Astrocyte (in vitro differentiated cells and primary cell): ENCODE measurements at regions not wholly inside any gene's neighbourhood (a gene's known extent, or its start where the extent isn't known, plus 50 kb on each side); places are given as distances from the start of the nearest gene placed in this dataset.

Source experiments
- DNase-seq: peaks from one replicate; pipeline ENCODE4 v3.0.0-alpha.2; 2010; ENCODE audit warnings: low read depth
- FAIRE-seq: peaks from 2 replicates; lab custom pipeline; 2011; peaks lifted over from hg19 to GRCh38; lab: Jason Lieb, UNC
- H2AFZ ChIP-seq: 2 replicates; pipeline ENCODE4 v1.6.0; 2012; ENCODE audit warnings: low read depth, low read length, inconsistent platforms
- H3K27ac ChIP-seq: 2 replicates; pipeline ENCODE4 v1.5.1; 2011; ENCODE audit warnings: low read depth, low read length, inconsistent platforms
- H3K27me3 ChIP-seq: 2 replicates; pipeline ENCODE4 v1.6.0; 2011; ENCODE audit warnings: low read length, inconsistent platforms; ENCODE audit not compliant: insufficient read depth
- H3K36me3 ChIP-seq: 2 replicates; pipeline ENCODE4 v1.5.1; 2011; ENCODE audit warnings: low read length, inconsistent platforms; ENCODE audit not compliant: insufficient read depth
- H3K4me1 ChIP-seq: 2 replicates; pipeline ENCODE4 v1.5.1; 2011; ENCODE audit warnings: low read length, inconsistent platforms; ENCODE audit not compliant: insufficient read depth
- H3K4me2 ChIP-seq: 2 replicates; pipeline ENCODE4 v1.6.0; 2012; ENCODE audit warnings: low read length, inconsistent platforms
- H3K4me3 ChIP-seq: 2 replicates; pipeline ENCODE4 v1.5.1; 2011; ENCODE audit warnings: low read depth, mild to moderate bottlenecking, low read length, inconsistent platforms; ENCODE audit not compliant: insufficient read depth
- H3K79me2 ChIP-seq: 2 replicates; pipeline ENCODE4 v1.6.0; 2012; ENCODE audit warnings: mild to moderate bottlenecking, low read length, inconsistent platforms; ENCODE audit not compliant: insufficient read depth
- H3K9ac ChIP-seq: 2 replicates; pipeline ENCODE4 v1.6.0; 2012; ENCODE audit warnings: mild to moderate bottlenecking, low read length, inconsistent platforms
- H3K9me3 ChIP-seq: 2 replicates; pipeline ENCODE4 v1.5.1; 2012; ENCODE audit warnings: low read depth, mild to moderate bottlenecking, low read length, inconsistent platforms; ENCODE audit not compliant: insufficient read depth
- H4K20me1 ChIP-seq: 2 replicates; pipeline ENCODE4 v1.6.0; 2012; ENCODE audit warnings: low read length, inconsistent platforms; ENCODE audit not compliant: insufficient read depth
- H3K27ac Mint-ChIP-seq: one replicate; pipeline ENCODE4 v1.8.0; 2021; ENCODE audit warnings: mild to moderate bottlenecking, mixed read lengths; ENCODE audit not compliant: unreplicated experiment
- H3K27me3 Mint-ChIP-seq: one replicate; pipeline ENCODE4 v1.8.0; 2021; ENCODE audit warnings: low read depth, mixed read lengths; ENCODE audit not compliant: unreplicated experiment
- H3K36me3 Mint-ChIP-seq: one replicate; pipeline ENCODE4 v1.8.0; 2021; ENCODE audit warnings: low read depth, mixed read lengths; ENCODE audit not compliant: unreplicated experiment
- H3K4me1 Mint-ChIP-seq: one replicate; pipeline ENCODE4 v1.8.0; 2021; ENCODE audit warnings: low read depth, mixed read lengths; ENCODE audit not compliant: unreplicated experiment
- H3K4me3 Mint-ChIP-seq: one replicate; pipeline ENCODE4 v1.8.0; 2021; ENCODE audit warnings: mild to moderate bottlenecking, moderate library complexity, mixed read lengths; ENCODE audit not compliant: unreplicated experiment
- H3K9me3 Mint-ChIP-seq: one replicate; pipeline ENCODE4 v1.8.0; 2021; ENCODE audit warnings: mild to moderate bottlenecking, mixed read lengths; ENCODE audit not compliant: unreplicated experiment
- CTCF ChIP-seq: IDR thresholded peaks from 2 replicates; pipeline ENCODE4 v1.5.1; 2011; ENCODE audit warnings: low read depth, mild to moderate bottlenecking, inconsistent platforms, low read length, moderate library complexity; ENCODE audit not compliant: insufficient read depth
- EZH2 ChIP-seq: IDR thresholded peaks from 2 replicates; pipeline ENCODE4 v1.6.1; 2012; ENCODE audit warnings: mild to moderate bottlenecking, low read length, inconsistent platforms; ENCODE audit not compliant: insufficient read depth

DNA sequence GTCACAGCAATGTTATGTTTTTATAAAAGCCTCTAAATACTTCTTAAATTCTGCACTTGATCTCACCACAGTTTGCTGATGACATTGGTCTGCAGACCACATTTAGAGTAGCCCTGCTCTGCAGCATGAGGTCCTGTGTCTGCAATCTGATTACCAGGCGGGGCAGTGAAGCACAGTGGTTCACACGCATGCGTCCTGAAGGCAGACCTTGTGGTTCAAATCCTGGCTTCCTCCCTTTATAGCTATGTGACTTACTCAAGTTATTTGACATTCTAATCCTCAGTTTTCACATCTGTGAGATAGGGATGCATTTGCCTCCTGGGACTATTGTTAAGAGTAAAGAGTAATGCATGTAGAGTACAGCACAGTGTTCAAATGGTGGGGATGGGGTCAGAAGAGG lies 50.3 kb downstream of the BMAL2 start:
- Histone ChIP-seq H3K36me3 (no peaks in the 10 kb centered on the region), H3K4me2 (no peak overlapping the region), H3K9me3 (no peaks in the 10 kb centered on the region), H2AFZ (no peak overlapping the region), H3K79me2 (no peaks in the 10 kb centered on the region), H3K27ac (no peak overlapping the region), H3K4me3 (no peak overlapping the region), H3K9ac (no peak overlapping the region), H3K27me3 (no peaks in the 10 kb centered on the region), H3K4me1 (peaks cover 4% of the 10 kb centered on the region), H4K20me1 (no peaks in the 10 kb centered on the region)
- no peak overlapping the region for H3K4me3 Mint-ChIP-seq
- H3K36me3 Mint-ChIP-seq = peaks cover 3% of the 10 kb centered on the region
- no peak for DNase-seq
- FAIRE-seq = no peak
- no peaks in the 10 kb centered on the region for H3K27me3 Mint-ChIP-seq
- peaks cover 5% of the 10 kb centered on the region for H3K4me1 Mint-ChIP-seq
- no peak for TF ChIP-seq EZH2
- TF ChIP-seq CTCF = no peak
- H3K9me3 Mint-ChIP-seq = no peaks in the 10 kb centered on the region
- no peak overlapping the region for H3K27ac Mint-ChIP-seq

DNA sequence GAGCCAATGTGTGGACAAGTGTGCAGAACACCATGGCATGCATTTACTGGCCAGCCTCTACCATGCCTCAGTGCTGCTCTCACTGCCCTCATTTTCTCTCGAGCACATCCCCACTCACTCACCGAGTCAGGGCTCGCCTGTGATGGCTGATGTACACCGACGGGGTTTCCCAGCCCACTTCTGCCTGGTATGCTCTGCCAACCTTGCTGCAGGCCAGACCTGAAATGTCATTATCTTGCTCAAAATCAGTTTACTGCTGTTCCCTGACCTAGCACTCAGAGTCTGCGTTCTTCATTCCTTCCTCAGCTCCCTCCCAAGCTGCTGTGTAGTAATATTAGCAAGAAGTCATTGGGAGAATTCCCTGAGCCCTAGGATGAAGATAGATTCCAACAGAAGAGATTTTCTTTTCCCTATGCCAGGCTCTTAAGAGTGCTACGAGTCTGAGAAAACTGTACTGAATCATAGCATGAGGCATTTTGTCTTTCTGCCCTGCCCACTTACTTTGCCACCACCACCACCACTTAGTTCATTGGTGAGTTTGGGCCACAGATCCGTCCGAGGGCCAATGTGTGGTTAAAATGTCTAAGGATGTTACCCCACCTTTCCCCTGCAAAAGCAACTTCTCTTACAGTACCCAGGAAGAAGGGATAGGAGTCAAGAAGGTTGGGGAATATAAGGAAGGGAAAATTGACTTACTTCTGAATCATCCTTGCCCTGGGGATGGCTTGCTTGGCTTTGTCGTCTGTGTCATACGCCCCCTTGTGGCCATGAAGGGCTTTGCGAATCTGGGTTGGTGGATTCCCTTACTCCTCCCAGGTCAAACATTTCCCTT lies 51.0 kb downstream of the BMAL2 start:
- no peaks in the 10 kb centered on the region for H3K27me3 ChIP-seq
- H4K20me1 ChIP-seq = no peaks in the 10 kb centered on the region
- Mint-ChIP-seq H3K36me3 (peaks cover 3% of the 10 kb centered on the region), H3K27ac (no peak overlapping the region), H3K27me3 (no peaks in the 10 kb centered on the region), H3K4me1 (peaks cover 5% of the 10 kb centered on the region), H3K4me3 (no peak overlapping the region), H3K9me3 (no peaks in the 10 kb centered on the region)
- peak; percentile 96 for TF ChIP-seq CTCF
- no peak for TF ChIP-seq EZH2
- H3K27ac ChIP-seq = no peak overlapping the region
- no peak overlapping the region for H3K9ac ChIP-seq
- H3K4me3 ChIP-seq = no peak overlapping the region
- no peaks in the 10 kb centered on the region for H3K36me3 ChIP-seq
- peak; percentile 64 for DNase-seq
- H3K9me3 ChIP-seq = no peaks in the 10 kb centered on the region
- H2AFZ ChIP-seq = peak overlapping the region; percentile 25
- FAIRE-seq = peak; percentile 80
- no peaks in the 10 kb centered on the region for H3K79me2 ChIP-seq
- H3K4me1 ChIP-seq = peaks cover 4% of the 10 kb centered on the region
- peak overlapping the region; percentile 3 for H3K4me2 ChIP-seq

DNA sequence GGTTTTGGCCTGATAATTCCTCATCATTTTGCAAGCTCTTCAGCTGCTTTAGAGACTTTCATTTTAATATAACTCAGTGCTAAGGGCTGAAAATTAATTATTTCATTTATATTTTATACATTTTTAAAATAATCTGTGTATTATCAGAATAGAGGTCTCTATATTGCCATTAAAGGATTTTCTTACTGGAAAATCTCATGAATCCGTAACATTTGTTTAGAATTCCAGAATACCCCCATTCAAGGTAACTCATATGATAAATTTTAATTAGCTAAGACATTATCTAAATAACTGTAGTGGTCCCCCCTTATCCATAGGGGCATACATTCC lies 51.6 kb downstream of the BMAL2 start:
- Histone ChIP-seq H3K79me2 (no peaks in the 10 kb centered on the region), H3K9ac (no peak overlapping the region), H3K9me3 (no peaks in the 10 kb centered on the region), H3K4me2 (no peak overlapping the region), H3K27me3 (no peaks in the 10 kb centered on the region), H3K4me1 (peaks cover 4% of the 10 kb centered on the region), H4K20me1 (no peaks in the 10 kb centered on the region), H3K36me3 (peaks cover 2% of the 10 kb centered on the region), H3K4me3 (no peak overlapping the region), H3K27ac (no peak overlapping the region), H2AFZ (no peak overlapping the region)
- Mint-ChIP-seq H3K36me3 (peaks cover 3% of the 10 kb centered on the region), H3K27me3 (no peaks in the 10 kb centered on the region), H3K4me3 (no peak overlapping the region), H3K27ac (no peak overlapping the region), H3K4me1 (peaks cover 5% of the 10 kb centered on the region), H3K9me3 (no peaks in the 10 kb centered on the region)
- FAIRE-seq (no peak), DNase-seq (no peak)
- no peak for TF ChIP-seq CTCF
- no peak for TF ChIP-seq EZH2
